ENCODE measurements at regions not wholly inside any gene's neighbourhood (a gene's known extent, or its start where the extent isn't known, plus 50 kb on each side); places are given as distances from the start of the nearest gene placed in this dataset.
"Not testable (repeated sequence)": the region's sequence is repeated elsewhere in the genome, so short reads cannot be mapped to it uniquely, and the experiment has no call there.

DNA sequence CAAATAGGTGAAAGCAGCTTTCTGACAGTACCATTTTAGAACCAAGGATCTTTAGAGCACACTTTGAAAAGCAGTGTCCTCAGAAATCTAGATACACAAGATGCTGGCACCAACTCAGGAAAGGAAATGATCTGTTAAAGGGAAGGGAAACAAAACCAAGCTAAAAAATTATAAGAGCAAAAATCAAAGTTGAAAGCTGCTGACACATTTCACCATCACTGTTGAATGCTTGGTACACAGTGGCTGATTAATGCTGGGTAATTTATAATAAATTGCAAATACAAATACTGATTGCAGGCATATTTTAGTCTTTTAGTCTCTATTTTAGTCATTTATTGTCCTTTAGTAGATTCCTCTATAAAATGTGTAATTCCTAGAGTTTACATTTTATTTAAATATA lies 1540.1 kb upstream of the PCDH10 start:
- no peaks in the 10 kb centered on the region for H3K9me3 ChIP-seq (ENCODE audit: control insufficient read depth, insufficient read depth, low read depth, low read length)
- H3K27ac ChIP-seq (ENCODE audit: extremely low read depth, low read depth, low read length) = no peak overlapping the region
- H3K4me1 ChIP-seq (ENCODE audit: control insufficient read depth, insufficient read depth, low read length) = no peaks in the 10 kb centered on the region
- no peak overlapping the region for H3K4me3 ChIP-seq (ENCODE audit: low read depth, low read length)
- ChIA-PET CTCF (no interaction called here), POLR2A (no interaction called here)
- no peak for TF ChIP-seq ZNF560 (tag by site-specific recombination; IDR thresholded peaks at IDR 0.05; ENCODE audit: borderline replicate concordance)
- no peak for TF ChIP-seq GLIS2 (tag by site-specific recombination; IDR thresholded peaks at IDR 0.05)
- no peak for TF ChIP-seq ZNF114 (tag by site-specific recombination; IDR thresholded peaks at IDR 0.05)
- no peak for TF ChIP-seq ZNF48 (tag by site-specific recombination; IDR thresholded peaks at IDR 0.05)
- TF ChIP-seq, protein P1, sequence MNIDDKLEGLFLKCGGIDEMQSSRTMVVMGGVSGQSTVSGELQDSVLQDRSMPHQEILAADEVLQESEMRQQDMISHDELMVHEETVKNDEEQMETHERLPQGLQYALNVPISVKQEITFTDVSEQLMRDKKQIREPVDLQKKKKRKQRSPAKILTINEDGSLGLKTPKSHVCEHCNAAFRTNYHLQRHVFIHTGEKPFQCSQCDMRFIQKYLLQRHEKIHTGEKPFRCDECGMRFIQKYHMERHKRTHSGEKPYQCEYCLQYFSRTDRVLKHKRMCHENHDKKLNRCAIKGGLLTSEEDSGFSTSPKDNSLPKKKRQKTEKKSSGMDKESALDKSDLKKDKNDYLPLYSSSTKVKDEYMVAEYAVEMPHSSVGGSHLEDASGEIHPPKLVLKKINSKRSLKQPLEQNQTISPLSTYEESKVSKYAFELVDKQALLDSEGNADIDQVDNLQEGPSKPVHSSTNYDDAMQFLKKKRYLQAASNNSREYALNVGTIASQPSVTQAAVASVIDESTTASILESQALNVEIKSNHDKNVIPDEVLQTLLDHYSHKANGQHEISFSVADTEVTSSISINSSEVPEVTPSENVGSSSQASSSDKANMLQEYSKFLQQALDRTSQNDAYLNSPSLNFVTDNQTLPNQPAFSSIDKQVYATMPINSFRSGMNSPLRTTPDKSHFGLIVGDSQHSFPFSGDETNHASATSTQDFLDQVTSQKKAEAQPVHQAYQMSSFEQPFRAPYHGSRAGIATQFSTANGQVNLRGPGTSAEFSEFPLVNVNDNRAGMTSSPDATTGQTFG (tag by site-specific recombination; IDR thresholded peaks at IDR 0.05; ENCODE audit: borderline replicate concordance) = no peak
- no peak for TF ChIP-seq ZNF529 (tag by site-specific recombination; IDR thresholded peaks at IDR 0.05; ENCODE audit: insufficient replicate concordance)
- no peak for TF ChIP-seq GLI4 (tag by site-specific recombination; IDR thresholded peaks at IDR 0.05)
- no peak for TF ChIP-seq ZNF707 (tag by site-specific recombination; IDR thresholded peaks at IDR 0.05)
- TF ChIP-seq, protein P2, sequence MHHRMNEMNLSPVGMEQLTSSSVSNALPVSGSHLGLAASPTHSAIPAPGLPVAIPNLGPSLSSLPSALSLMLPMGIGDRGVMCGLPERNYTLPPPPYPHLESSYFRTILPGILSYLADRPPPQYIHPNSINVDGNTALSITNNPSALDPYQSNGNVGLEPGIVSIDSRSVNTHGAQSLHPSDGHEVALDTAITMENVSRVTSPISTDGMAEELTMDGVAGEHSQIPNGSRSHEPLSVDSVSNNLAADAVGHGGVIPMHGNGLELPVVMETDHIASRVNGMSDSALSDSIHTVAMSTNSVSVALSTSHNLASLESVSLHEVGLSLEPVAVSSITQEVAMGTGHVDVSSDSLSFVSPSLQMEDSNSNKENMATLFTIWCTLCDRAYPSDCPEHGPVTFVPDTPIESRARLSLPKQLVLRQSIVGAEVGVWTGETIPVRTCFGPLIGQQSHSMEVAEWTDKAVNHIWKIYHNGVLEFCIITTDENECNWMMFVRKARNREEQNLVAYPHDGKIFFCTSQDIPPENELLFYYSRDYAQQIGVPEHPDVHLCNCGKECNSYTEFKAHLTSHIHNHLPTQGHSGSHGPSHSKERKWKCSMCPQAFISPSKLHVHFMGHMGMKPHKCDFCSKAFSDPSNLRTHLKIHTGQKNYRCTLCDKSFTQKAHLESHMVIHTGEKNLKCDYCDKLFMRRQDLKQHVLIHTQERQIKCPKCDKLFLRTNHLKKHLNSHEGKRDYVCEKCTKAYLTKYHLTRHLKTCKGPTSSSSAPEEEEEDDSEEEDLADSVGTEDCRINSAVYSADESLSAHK (tag by site-specific recombination; IDR thresholded peaks at IDR 0.05) = no peak
- TF ChIP-seq PRDM1 (tag by site-specific recombination; IDR thresholded peaks at IDR 0.05) = no peak
- no peak for TF ChIP-seq ZNF23 (tag by site-specific recombination; IDR thresholded peaks at IDR 0.05; ENCODE audit: borderline replicate concordance)
- TF ChIP-seq, protein P3, sequence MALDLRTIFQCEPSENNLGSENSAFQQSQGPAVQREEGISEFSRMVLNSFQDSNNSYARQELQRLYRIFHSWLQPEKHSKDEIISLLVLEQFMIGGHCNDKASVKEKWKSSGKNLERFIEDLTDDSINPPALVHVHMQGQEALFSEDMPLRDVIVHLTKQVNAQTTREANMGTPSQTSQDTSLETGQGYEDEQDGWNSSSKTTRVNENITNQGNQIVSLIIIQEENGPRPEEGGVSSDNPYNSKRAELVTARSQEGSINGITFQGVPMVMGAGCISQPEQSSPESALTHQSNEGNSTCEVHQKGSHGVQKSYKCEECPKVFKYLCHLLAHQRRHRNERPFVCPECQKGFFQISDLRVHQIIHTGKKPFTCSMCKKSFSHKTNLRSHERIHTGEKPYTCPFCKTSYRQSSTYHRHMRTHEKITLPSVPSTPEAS (tag by site-specific recombination; IDR thresholded peaks at IDR 0.05) = no peak
- TF ChIP-seq ZNF223 (tag by site-specific recombination; IDR thresholded peaks at IDR 0.05) = no peak
- TF ChIP-seq IKZF3 (tag by site-specific recombination; IDR thresholded peaks at IDR 0.05) = no peak
- TF ChIP-seq ZNF747 (tag by site-specific recombination; IDR thresholded peaks at IDR 0.05) = no peak
- TF ChIP-seq ZNF76 (tag by site-specific recombination; IDR thresholded peaks at IDR 0.05; ENCODE audit: borderline replicate concordance, low read depth) = no peak
- TF ChIP-seq ZNF2 (tag by site-specific recombination; IDR thresholded peaks at IDR 0.05) = no peak
- no peaks in the 10 kb centered on the region for H3K36me3 ChIP-seq (ENCODE audit: control insufficient read depth in 2 of 2, insufficient read depth in 1 of 2, low read length in 2 of 2)

DNA sequence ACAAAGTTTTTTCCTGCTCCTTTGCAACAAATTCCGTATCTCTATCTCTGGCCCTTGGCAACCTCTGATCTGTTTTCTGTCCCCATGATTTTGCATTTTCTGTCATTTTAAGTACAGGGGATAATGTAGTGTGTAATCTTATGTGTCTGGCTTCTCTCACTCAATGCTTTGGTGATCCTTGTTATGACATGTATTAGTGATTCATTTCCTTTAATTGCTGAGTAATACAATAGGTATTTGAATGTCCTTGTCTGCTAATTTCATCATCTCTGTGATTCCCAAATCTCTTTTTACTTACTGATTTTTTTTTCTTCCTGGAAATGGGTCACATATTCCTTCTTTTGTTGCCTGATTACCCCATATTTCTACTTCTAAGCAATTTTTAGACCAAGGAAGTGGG lies 1538.6 kb upstream of the PCDH10 start:
- H3K27ac ChIP-seq (ENCODE audit: extremely low read depth, low read depth, low read length); CTCF ChIA-PET; POLR2A ChIA-PET; H3K9me3 ChIP-seq (ENCODE audit: control insufficient read depth, insufficient read depth, low read depth, low read length); H3K4me1 ChIP-seq (ENCODE audit: control insufficient read depth, insufficient read depth, low read length); H3K36me3 ChIP-seq (ENCODE audit: control insufficient read depth in 2 of 2, insufficient read depth in 1 of 2, low read length in 2 of 2); H3K4me3 ChIP-seq (ENCODE audit: low read depth, low read length): not testable (repeated sequence)

Data from HEK293 (cell line).